ENCODE measurements at regions not wholly inside any gene's neighbourhood (a gene's known extent, or its start where the extent isn't known, plus 50 kb on each side); places are given as distances from the start of the nearest gene placed in this dataset.

DNA sequence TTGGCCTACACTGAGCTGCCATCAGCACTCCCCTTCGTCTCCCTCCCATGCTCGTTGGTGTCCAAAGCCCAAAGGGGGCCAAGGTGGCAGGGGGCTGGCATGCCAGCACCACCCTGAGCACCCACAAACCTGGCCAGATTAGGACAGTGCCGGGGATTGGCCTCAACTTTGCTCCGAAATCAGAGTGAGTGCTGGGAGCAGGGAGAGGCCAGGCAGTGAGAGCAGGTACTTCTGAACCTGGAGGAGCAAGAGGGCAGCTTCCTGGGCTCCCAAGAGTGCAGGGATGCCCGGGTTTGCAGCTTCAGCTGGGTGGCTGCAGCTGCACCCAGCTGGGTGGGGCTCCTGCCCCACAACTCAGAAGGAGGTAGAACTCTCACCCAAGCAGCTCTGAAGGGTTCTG is 563.0 kb downstream of the SI start:
- TF ChIP-seq ZC3H10 (CRISPR knock-in tag; IDR thresholded peaks at IDR 0.05) (no peak), ZFP3 (CRISPR knock-in tag; IDR thresholded peaks at IDR 0.05) (no peak), ZNF565 (CRISPR knock-in tag; conservative IDR thresholded peaks at IDR 0.05; ENCODE audit: low read depth) (no peak), PPARA (CRISPR knock-in tag; IDR thresholded peaks at IDR 0.05; ENCODE audit: borderline replicate concordance) (no peak), ARNTL (CRISPR knock-in tag; IDR thresholded peaks at IDR 0.05; ENCODE audit: borderline replicate concordance, low read depth) (no peak), ZFP30 (CRISPR knock-in tag; IDR thresholded peaks at IDR 0.05) (no peak), TCF4 (CRISPR knock-in tag; IDR thresholded peaks at IDR 0.05; ENCODE audit: borderline replicate concordance) (no peak), ZNF70 (CRISPR knock-in tag; IDR thresholded peaks at IDR 0.05) (no peak), CSDC2 (CRISPR knock-in tag; IDR thresholded peaks at IDR 0.05) (no peak)
- TF ChIP-seq, protein P1, sequence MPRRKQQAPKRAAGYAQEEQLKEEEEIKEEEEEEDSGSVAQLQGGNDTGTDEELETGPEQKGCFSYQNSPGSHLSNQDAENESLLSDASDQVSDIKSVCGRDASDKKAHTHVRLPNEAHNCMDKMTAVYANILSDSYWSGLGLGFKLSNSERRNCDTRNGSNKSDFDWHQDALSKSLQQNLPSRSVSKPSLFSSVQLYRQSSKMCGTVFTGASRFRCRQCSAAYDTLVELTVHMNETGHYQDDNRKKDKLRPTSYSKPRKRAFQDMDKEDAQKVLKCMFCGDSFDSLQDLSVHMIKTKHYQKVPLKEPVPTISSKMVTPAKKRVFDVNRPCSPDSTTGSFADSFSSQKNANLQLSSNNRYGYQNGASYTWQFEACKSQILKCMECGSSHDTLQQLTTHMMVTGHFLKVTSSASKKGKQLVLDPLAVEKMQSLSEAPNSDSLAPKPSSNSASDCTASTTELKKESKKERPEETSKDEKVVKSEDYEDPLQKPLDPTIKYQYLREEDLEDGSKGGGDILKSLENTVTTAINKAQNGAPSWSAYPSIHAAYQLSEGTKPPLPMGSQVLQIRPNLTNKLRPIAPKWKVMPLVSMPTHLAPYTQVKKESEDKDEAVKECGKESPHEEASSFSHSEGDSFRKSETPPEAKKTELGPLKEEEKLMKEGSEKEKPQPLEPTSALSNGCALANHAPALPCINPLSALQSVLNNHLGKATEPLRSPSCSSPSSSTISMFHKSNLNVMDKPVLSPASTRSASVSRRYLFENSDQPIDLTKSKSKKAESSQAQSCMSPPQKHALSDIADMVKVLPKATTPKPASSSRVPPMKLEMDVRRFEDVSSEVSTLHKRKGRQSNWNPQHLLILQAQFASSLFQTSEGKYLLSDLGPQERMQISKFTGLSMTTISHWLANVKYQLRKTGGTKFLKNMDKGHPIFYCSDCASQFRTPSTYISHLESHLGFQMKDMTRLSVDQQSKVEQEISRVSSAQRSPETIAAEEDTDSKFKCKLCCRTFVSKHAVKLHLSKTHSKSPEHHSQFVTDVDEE (CRISPR knock-in tag; IDR thresholded peaks at IDR 0.05) = no peak
- TF ChIP-seq, protein P2, sequence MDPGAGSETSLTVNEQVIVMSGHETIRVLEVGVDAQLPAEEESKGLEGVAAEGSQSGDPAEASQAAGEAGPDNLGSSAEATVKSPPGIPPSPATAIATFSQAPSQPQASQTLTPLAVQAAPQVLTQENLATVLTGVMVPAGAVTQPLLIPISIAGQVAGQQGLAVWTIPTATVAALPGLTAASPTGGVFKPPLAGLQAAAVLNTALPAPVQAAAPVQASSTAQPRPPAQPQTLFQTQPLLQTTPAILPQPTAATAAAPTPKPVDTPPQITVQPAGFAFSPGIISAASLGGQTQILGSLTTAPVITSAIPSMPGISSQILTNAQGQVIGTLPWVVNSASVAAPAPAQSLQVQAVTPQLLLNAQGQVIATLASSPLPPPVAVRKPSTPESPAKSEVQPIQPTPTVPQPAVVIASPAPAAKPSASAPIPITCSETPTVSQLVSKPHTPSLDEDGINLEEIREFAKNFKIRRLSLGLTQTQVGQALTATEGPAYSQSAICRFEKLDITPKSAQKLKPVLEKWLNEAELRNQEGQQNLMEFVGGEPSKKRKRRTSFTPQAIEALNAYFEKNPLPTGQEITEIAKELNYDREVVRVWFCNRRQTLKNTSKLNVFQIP (CRISPR knock-in tag; IDR thresholded peaks at IDR 0.05; ENCODE audit: borderline replicate concordance, low read depth) = no peak
- TF ChIP-seq, protein P3, sequence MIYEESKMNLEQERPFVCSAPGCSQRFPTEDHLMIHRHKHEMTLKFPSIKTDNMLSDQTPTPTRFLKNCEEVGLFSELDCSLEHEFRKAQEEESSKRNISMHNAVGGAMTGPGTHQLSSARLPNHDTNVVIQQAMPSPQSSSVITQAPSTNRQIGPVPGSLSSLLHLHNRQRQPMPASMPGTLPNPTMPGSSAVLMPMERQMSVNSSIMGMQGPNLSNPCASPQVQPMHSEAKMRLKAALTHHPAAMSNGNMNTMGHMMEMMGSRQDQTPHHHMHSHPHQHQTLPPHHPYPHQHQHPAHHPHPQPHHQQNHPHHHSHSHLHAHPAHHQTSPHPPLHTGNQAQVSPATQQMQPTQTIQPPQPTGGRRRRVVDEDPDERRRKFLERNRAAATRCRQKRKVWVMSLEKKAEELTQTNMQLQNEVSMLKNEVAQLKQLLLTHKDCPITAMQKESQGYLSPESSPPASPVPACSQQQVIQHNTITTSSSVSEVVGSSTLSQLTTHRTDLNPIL (CRISPR knock-in tag; IDR thresholded peaks at IDR 0.05; ENCODE audit: low read depth) = no peak
- ATAC-seq = no peak

DNA sequence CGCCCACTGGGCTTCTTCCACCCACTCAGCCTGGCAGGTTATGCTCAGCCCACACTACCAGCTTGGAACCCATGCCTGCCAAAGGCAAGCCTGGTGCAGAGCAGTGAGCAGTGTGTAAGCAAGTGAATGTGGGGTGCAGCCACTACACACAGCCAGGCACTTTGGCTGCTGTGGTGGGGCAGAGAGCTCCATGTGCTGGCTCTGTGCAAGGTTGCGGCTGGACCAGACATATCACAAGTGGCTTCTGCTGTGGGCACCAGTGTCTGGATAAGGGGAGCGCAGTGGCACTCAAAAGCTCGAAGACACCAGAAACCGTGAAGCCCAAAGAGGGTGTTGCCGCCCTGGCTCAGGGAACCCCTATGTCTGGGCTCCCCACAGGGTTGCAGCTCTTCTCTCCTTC is 563.7 kb downstream of the SI start:
- no peak for ATAC-seq
- TF ChIP-seq ZNF8 (CRISPR knock-in tag; IDR thresholded peaks at IDR 0.05) = no peak
- TF ChIP-seq RARB (CRISPR knock-in tag; IDR thresholded peaks at IDR 0.05) = no peak
- no peak for TF ChIP-seq TOX (CRISPR knock-in tag; IDR thresholded peaks at IDR 0.05; ENCODE audit: borderline replicate concordance)
- TF ChIP-seq, protein P3 (CRISPR knock-in tag; IDR thresholded peaks at IDR 0.05; ENCODE audit: low read depth) = no peak
- TF ChIP-seq ZFP3 (CRISPR knock-in tag; IDR thresholded peaks at IDR 0.05) = no peak
- TF ChIP-seq ZNF70 (CRISPR knock-in tag; IDR thresholded peaks at IDR 0.05) = no peak
- no peak for TF ChIP-seq ZC3H10 (CRISPR knock-in tag; IDR thresholded peaks at IDR 0.05)
- TF ChIP-seq, protein P4, sequence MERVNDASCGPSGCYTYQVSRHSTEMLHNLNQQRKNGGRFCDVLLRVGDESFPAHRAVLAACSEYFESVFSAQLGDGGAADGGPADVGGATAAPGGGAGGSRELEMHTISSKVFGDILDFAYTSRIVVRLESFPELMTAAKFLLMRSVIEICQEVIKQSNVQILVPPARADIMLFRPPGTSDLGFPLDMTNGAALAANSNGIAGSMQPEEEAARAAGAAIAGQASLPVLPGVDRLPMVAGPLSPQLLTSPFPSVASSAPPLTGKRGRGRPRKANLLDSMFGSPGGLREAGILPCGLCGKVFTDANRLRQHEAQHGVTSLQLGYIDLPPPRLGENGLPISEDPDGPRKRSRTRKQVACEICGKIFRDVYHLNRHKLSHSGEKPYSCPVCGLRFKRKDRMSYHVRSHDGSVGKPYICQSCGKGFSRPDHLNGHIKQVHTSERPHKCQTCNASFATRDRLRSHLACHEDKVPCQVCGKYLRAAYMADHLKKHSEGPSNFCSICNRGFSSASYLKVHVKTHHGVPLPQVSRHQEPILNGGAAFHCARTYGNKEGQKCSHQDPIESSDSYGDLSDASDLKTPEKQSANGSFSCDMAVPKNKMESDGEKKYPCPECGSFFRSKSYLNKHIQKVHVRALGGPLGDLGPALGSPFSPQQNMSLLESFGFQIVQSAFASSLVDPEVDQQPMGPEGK (CRISPR knock-in tag; IDR thresholded peaks at IDR 0.05; ENCODE audit: borderline replicate concordance) = no peak
- no peak for TF ChIP-seq GLIS3 (CRISPR knock-in tag; IDR thresholded peaks at IDR 0.05)
- TF ChIP-seq, protein P2 (CRISPR knock-in tag; IDR thresholded peaks at IDR 0.05; ENCODE audit: borderline replicate concordance, low read depth) = no peak
- TF ChIP-seq CSDC2 (CRISPR knock-in tag; IDR thresholded peaks at IDR 0.05) = no peak
- no peak for TF ChIP-seq ARNTL (CRISPR knock-in tag; IDR thresholded peaks at IDR 0.05; ENCODE audit: borderline replicate concordance, low read depth)
- TF ChIP-seq ESRRG (CRISPR knock-in tag; IDR thresholded peaks at IDR 0.05) = no peak
- no peak for TF ChIP-seq ZFP30 (CRISPR knock-in tag; IDR thresholded peaks at IDR 0.05)
- TF ChIP-seq, protein P1 (CRISPR knock-in tag; IDR thresholded peaks at IDR 0.05) = no peak
- no peak for TF ChIP-seq ISL1 (CRISPR knock-in tag; IDR thresholded peaks at IDR 0.05)
- TF ChIP-seq ZNF565 (CRISPR knock-in tag; conservative IDR thresholded peaks at IDR 0.05; ENCODE audit: low read depth) = no peak
